22Rv1 (cell line): ENCODE measurements at regions not wholly inside any gene's neighbourhood (a gene's known extent, or its start where the extent isn't known, plus 50 kb on each side); places are given as distances from the start of the nearest gene placed in this dataset.

ENCODE experiments used
- CTCF ChIP-seq: fragments of 450-650 bp; IDR thresholded peaks from 2 replicates; pipeline ENCODE4 v1.5.1; 2017; ENCODE audit warnings: mild to moderate bottlenecking
- ZFX ChIP-seq: fragments of 450-650 bp; IDR thresholded peaks from 2 replicates; pipeline ENCODE4 v1.6.1; 2017; ENCODE audit warnings: antibody characterized with exemption, borderline replicate concordance

- TF ChIP-seq CTCF (no peak), ZFX (no peak)
Measured at GRCh38 chr2:52128081-52128480, 1096.1 kb upstream of the NRXN1 start.
